ENCODE measurements at regions not wholly inside any gene's neighbourhood (a gene's known extent, or its start where the extent isn't known, plus 50 kb on each side); places are given as distances from the start of the nearest gene placed in this dataset.

DNA sequence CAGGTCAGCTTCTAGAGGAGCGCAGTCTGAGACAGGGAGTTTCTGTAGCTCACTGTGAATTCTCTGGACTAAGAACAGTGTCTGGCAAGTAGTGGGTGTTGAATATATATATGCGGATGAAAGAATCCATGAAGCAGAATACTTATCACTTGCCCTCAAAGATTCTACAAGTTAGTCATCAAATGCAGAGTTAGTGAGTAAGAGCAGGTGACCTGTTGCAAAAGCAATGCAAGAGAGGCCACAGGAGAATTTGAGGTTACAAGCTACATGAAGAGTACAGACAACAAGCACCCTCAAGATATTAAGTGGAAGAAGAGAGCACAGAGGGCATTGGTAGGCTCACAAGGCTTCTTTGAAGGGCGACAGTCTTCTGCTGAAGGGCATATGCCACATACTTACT lies 103.4 kb upstream of the BTBD3 start:
- H4K20me1 ChIP-seq (ENCODE audit: insufficient read depth, low read length) = no peaks in the 10 kb centered on the region
- ChIA-PET POLR2A (no interaction called here), CTCF (ENCODE audit: unreplicated experiment) (no interaction called here)
- H3K36me3 ChIP-seq (ENCODE audit: insufficient read depth, low read length) = no peaks in the 10 kb centered on the region
- H3K4me3 ChIP-seq (ENCODE audit: low read depth, low read length, poor library complexity, severe bottlenecking) = no peak overlapping the region
- no peaks in the 10 kb centered on the region for H3K9me3 ChIP-seq (ENCODE audit: low read length)
- DNase-seq (ENCODE audit: low spot score) = no peak
- no peak overlapping the region for H3K4me2 ChIP-seq (ENCODE audit: low read length)
- TF ChIP-seq EZH2phosphoT487 (IDR thresholded peaks at IDR 0.05; ENCODE audit: borderline replicate concordance, low read depth, low read length) = no peak
- TF ChIP-seq, protein P1, sequence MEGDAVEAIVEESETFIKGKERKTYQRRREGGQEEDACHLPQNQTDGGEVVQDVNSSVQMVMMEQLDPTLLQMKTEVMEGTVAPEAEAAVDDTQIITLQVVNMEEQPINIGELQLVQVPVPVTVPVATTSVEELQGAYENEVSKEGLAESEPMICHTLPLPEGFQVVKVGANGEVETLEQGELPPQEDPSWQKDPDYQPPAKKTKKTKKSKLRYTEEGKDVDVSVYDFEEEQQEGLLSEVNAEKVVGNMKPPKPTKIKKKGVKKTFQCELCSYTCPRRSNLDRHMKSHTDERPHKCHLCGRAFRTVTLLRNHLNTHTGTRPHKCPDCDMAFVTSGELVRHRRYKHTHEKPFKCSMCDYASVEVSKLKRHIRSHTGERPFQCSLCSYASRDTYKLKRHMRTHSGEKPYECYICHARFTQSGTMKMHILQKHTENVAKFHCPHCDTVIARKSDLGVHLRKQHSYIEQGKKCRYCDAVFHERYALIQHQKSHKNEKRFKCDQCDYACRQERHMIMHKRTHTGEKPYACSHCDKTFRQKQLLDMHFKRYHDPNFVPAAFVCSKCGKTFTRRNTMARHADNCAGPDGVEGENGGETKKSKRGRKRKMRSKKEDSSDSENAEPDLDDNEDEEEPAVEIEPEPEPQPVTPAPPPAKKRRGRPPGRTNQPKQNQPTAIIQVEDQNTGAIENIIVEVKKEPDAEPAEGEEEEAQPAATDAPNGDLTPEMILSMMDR (conservative IDR thresholded peaks at IDR 0.05; ENCODE audit: low read length) = no peak
- no peak overlapping the region for H3K27ac ChIP-seq (ENCODE audit: low read depth, low read length, poor library complexity, severe bottlenecking)
- no peaks in the 10 kb centered on the region for H3K79me2 ChIP-seq (ENCODE audit: insufficient read depth, low read depth, low read length)
- no peak overlapping the region for H2AFZ ChIP-seq (ENCODE audit: low read length)
- H3K4me1 ChIP-seq (ENCODE audit: insufficient read depth, low read length, poor library complexity, severe bottlenecking) = no peaks in the 10 kb centered on the region
- intact Hi-C loops (cut with micrococcal nuclease; ENCODE audit: unreplicated experiment) = no loop called here
- no peaks in the 10 kb centered on the region for H3K9me2 ChIP-seq (ENCODE audit: insufficient read depth, low read length)
- no TSS peak for BruUV-seq (replicated peaks)

DNA sequence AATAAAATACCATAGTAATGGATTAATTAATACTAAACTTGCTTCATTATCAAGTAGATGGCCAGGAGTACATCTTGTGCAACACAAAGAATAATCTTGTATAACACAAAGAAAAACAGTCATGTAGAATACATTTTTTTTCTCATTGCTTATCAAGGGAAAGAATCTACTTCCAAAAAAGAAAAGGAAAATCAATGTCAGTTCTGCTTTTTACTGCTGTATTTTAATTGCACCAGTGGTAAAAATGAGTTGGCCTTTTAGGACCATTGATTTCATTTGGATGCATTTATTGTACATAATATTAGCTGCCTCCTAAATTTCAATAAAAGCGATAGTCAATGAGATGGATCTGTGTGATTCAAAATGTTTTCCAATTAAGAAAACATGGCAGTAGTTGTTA lies 96.9 kb upstream of the BTBD3 start:
- no peaks in the 10 kb centered on the region for H3K4me1 ChIP-seq (ENCODE audit: insufficient read depth, low read length, poor library complexity, severe bottlenecking)
- no peaks in the 10 kb centered on the region for H3K36me3 ChIP-seq (ENCODE audit: insufficient read depth, low read length)
- BruUV-seq (replicated peaks) = no TSS peak
- CTCF ChIA-PET (ENCODE audit: unreplicated experiment) = no interaction called here
- no peak overlapping the region for H3K4me2 ChIP-seq (ENCODE audit: low read length)
- intact Hi-C loops (cut with micrococcal nuclease; ENCODE audit: unreplicated experiment) = no loop called here
- H4K20me1 ChIP-seq (ENCODE audit: insufficient read depth, low read length) = no peaks in the 10 kb centered on the region
- TF ChIP-seq, protein P1 (conservative IDR thresholded peaks at IDR 0.05; ENCODE audit: low read length) = no peak
- H3K9me3 ChIP-seq (ENCODE audit: low read length) = no peaks in the 10 kb centered on the region
- H3K27ac ChIP-seq (ENCODE audit: low read depth, low read length, poor library complexity, severe bottlenecking) = no peak overlapping the region
- no peaks in the 10 kb centered on the region for H3K9me2 ChIP-seq (ENCODE audit: insufficient read depth, low read length)
- DNase-seq (ENCODE audit: low spot score) = no peak
- no peak overlapping the region for H2AFZ ChIP-seq (ENCODE audit: low read length)
- no peaks in the 10 kb centered on the region for H3K79me2 ChIP-seq (ENCODE audit: insufficient read depth, low read depth, low read length)
- POLR2A ChIA-PET = interaction anchor here (0.6 kb wide), 1 partner anchor 878 kb away, joined by 4 read pairs; no protein-coding TSS in a partner anchor
- no peak overlapping the region for H3K4me3 ChIP-seq (ENCODE audit: low read depth, low read length, poor library complexity, severe bottlenecking)

DNA sequence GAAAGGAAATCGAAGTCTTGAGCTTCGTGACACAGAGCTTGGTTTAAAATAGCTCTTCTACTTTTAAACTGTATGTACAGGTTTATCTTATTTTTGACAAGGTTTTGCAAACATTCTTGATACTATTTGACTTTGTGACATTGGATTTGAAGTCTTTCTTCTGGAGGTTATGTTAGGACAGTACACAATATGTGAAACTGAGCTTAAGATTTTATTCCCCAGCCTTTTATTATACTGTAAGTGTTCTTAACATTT lies 95.2 kb upstream of the BTBD3 start:
- Histone ChIP-seq H3K79me2 (ENCODE audit: insufficient read depth, low read depth, low read length) (no peaks in the 10 kb centered on the region), H3K27ac (ENCODE audit: low read depth, low read length, poor library complexity, severe bottlenecking) (no peak overlapping the region), H3K4me2 (ENCODE audit: low read length) (no peak overlapping the region), H3K4me3 (ENCODE audit: low read depth, low read length, poor library complexity, severe bottlenecking) (no peak overlapping the region), H3K4me1 (ENCODE audit: insufficient read depth, low read length, poor library complexity, severe bottlenecking) (no peaks in the 10 kb centered on the region), H3K36me3 (ENCODE audit: insufficient read depth, low read length) (no peaks in the 10 kb centered on the region), H3K9me2 (ENCODE audit: insufficient read depth, low read length) (no peaks in the 10 kb centered on the region), H4K20me1 (ENCODE audit: insufficient read depth, low read length) (no peaks in the 10 kb centered on the region), H2AFZ (ENCODE audit: low read length) (no peak overlapping the region), H3K9me3 (ENCODE audit: low read length) (no peaks in the 10 kb centered on the region)
- TF ChIP-seq, protein P1 (conservative IDR thresholded peaks at IDR 0.05; ENCODE audit: low read length) = no peak
- no peak for TF ChIP-seq EZH2phosphoT487 (IDR thresholded peaks at IDR 0.05; ENCODE audit: borderline replicate concordance, low read depth, low read length)
- no TSS peak for BruUV-seq (replicated peaks)
- DNase-seq (ENCODE audit: low spot score) = no peak
- ChIA-PET CTCF (ENCODE audit: unreplicated experiment) (no interaction called here), POLR2A (no interaction called here)
- intact Hi-C loops (cut with micrococcal nuclease; ENCODE audit: unreplicated experiment) = no loop called here
